ENCODE measurements at regions not wholly inside any gene's neighbourhood (a gene's known extent, or its start where the extent isn't known, plus 50 kb on each side); places are given as distances from the start of the nearest gene placed in this dataset.
A peak's percentile ranks its signal among the peaks of the same experiment; 100 is the strongest.

- no peak for ATAC-seq
- DNase-seq, result no peak
- Histone ChIP-seq H3K4me1 (no peaks in the 10 kb centered on the region), H3K27me3 (no peaks in the 10 kb centered on the region), H3K27ac (no peak overlapping the region), H3K9me3 (no peaks in the 10 kb centered on the region), H3K36me3 (no peaks in the 10 kb centered on the region), H3K4me3 (no peak overlapping the region)
- TF ChIP-seq POLR2A (IDR thresholded peaks at IDR 0.05) (no peak), CTCF (IDR thresholded peaks at IDR 0.05) (no peak)
- intact Hi-C loops (cut with DNase I), result no loop called here
These were observed 404.8 kb downstream of the EPHA5 start for GRCh38 chr4:65265526-65265925.

GRCh38 chr4:65259296-65259695 lies 411.0 kb downstream of the EPHA5 start:
- H3K36me3 ChIP-seq, result no peaks in the 10 kb centered on the region
- 28% methylated on average over 3 of the region's 3 CpGs for WGBS (ENCODE audit: insufficient coverage, low coverage, low lambda C conversion rate, missing lambda C conversion rate)
- no peak for ATAC-seq
- DNase-seq, result no peak
- H3K27ac ChIP-seq, result no peak overlapping the region
- H3K4me1 ChIP-seq, result no peaks in the 10 kb centered on the region
- no peaks in the 10 kb centered on the region for H3K27me3 ChIP-seq
- no peak for TF ChIP-seq POLR2A (IDR thresholded peaks at IDR 0.05)
- TF ChIP-seq CTCF (IDR thresholded peaks at IDR 0.05), result no peak
- no peak overlapping the region for H3K4me3 ChIP-seq
- intact Hi-C loops (cut with DNase I), result no loop called here
- no peaks in the 10 kb centered on the region for H3K9me3 ChIP-seq

- ATAC-seq (no peak), DNase-seq (no peak)
- no peak overlapping the region for H3K27ac ChIP-seq
- no peaks in the 10 kb centered on the region for H3K9me3 ChIP-seq
- no peaks in the 10 kb centered on the region for H3K4me1 ChIP-seq
- no peak overlapping the region for H3K4me3 ChIP-seq
- TF ChIP-seq CTCF (IDR thresholded peaks at IDR 0.05), result no peak
- TF ChIP-seq POLR2A (IDR thresholded peaks at IDR 0.05), result no peak
- H3K27me3 ChIP-seq, result no peaks in the 10 kb centered on the region
- H3K36me3 ChIP-seq, result no peaks in the 10 kb centered on the region
- WGBS (ENCODE audit: insufficient coverage, low coverage, low lambda C conversion rate, missing lambda C conversion rate), result 82% methylated on average over 2 of the region's 2 CpGs
- intact Hi-C loops (cut with DNase I), result no loop called here
These were observed 419.4 kb downstream of the EPHA5 start for GRCh38 chr4:65250916-65251315.

- TF ChIP-seq POLR2A (IDR thresholded peaks at IDR 0.05), result no peak
- no peak for TF ChIP-seq CTCF (IDR thresholded peaks at IDR 0.05)
- ATAC-seq, result no peak
- intact Hi-C loops (cut with DNase I), result no loop called here
These were observed 421.2 kb downstream of the EPHA5 start for GRCh38 chr4:65249111-65249510.

GRCh38 chr4:65242156-65242846 lies 428.0 kb downstream of the EPHA5 start:
- intact Hi-C loops (cut with DNase I), result no loop called here
- Histone ChIP-seq H3K27me3 (no peaks in the 10 kb centered on the region), H3K36me3 (no peaks in the 10 kb centered on the region), H3K9me3 (no peaks in the 10 kb centered on the region), H3K4me3 (no peak overlapping the region), H3K4me1 (no peaks in the 10 kb centered on the region), H3K27ac (no peak overlapping the region)
- WGBS (ENCODE audit: insufficient coverage, low coverage, low lambda C conversion rate, missing lambda C conversion rate), result 80% methylated on average over 1 of the region's 16 CpGs
- TF ChIP-seq CTCF (IDR thresholded peaks at IDR 0.05), result no peak
- TF ChIP-seq POLR2A (IDR thresholded peaks at IDR 0.05), result no peak
- DNase-seq, result peak in 1 of 3 donors; percentile 33
- peak in 1 of 4 donors; percentile 24 for ATAC-seq

More at GRCh38 chr4:65249111-65249510, 421.2 kb downstream of the EPHA5 start:
- Histone ChIP-seq H3K4me1 (no peaks in the 10 kb centered on the region), H3K9me3 (no peaks in the 10 kb centered on the region), H3K27me3 (no peaks in the 10 kb centered on the region), H3K4me3 (no peak overlapping the region), H3K27ac (no peak overlapping the region), H3K36me3 (no peaks in the 10 kb centered on the region)
- no peak for DNase-seq

Data from right lobe of liver (tissue), 6 donors.